ENCODE measurements at regions not wholly inside any gene's neighbourhood (a gene's known extent, or its start where the extent isn't known, plus 50 kb on each side); places are given as distances from the start of the nearest gene placed in this dataset.
A peak's percentile ranks its signal among the peaks of the same experiment; 100 is the strongest.
"Not testable (repeated sequence)": the region's sequence is repeated elsewhere in the genome, so short reads cannot be mapped to it uniquely, and the experiment has no call there.

- not testable (repeated sequence) for DNase-seq (ENCODE audit: low read depth)
These were observed 53.6 kb upstream of the MAPK10 start for GRCh38 chr4:86413426-86413825.

- DNase-seq (ENCODE audit: low read depth), result no peak
These were observed 54.8 kb upstream of the MAPK10 start for GRCh38 chr4:86414686-86415085.

GRCh38 chr4:86416081-86416480 is 56.2 kb upstream of the MAPK10 start:
- DNase-seq (ENCODE audit: low read depth), result no peak

DNA sequence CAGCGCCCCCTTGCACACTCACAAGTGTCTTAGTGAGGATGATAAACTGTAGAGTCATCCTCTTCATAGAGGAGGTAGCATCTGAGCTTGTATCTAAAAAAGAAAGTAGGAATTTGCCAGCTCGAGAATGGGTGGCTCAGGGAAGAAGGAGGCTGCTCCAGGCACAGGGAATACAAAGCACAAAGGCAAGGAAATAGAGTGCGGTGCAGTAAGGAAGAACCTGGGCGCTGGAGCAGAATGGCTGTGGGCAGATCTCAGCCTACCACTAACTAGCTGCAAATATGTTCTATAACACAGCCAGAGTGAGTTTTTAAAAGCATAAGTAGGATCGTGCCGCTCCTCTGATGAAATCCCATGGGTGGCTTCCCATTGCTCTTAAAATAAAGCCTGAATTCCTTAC is 61.6 kb upstream of the MAPK10 start:
- no peak for DNase-seq (ENCODE audit: low read depth)

- no peak for DNase-seq (ENCODE audit: low read depth)
These were observed 71.8 kb upstream of the MAPK10 start for GRCh38 chr4:86431543-86432116.

- DNase-seq (ENCODE audit: low read depth), result no peak
These were observed 72.8 kb upstream of the MAPK10 start for GRCh38 chr4:86432559-86433134.

DNA sequence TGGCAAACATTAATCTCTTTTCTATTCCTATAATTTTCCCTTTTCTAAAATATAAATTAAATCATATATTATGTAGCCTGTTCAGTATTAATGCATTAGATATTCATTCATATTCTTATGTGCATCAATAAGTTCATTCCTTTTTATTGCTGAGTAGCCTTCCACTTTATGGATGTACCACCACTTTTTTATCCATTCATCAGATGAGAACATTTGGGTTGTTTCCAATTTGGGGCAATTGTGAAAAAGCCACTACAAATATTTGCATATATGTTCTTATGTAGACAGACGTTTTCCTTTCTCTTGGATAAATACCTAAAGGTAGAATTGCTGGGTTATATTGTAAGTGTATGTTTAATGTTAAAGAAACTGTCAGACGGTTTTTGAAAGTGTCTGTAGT is 79.4 kb upstream of the MAPK10 start:
- DNase-seq (ENCODE audit: low read depth), result no peak

- DNase-seq (ENCODE audit: low read depth), result peak; percentile 56
These were observed 81.5 kb upstream of the MAPK10 start for GRCh38 chr4:86441175-86441936.

DNA sequence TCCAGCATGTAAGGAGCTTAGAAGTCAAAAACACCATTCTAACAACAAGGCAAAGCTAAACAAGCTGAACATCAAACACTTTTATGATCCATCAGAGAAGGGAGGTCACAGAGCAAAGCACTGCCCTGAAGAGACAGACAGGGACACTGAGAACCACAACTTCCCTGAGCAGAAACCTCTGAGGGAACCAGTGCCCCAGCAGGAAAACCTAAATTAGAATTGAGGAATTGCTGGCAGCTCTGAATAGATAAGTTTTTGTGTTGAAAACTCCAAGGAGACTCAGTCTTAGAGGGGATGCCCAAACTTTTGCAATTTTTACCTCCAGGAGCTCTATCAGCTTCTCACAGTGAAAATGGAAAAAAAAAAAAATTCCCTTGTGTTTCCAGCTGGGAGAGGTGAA is 83.0 kb upstream of the MAPK10 start:
- no peak for DNase-seq (ENCODE audit: low read depth)

DNA sequence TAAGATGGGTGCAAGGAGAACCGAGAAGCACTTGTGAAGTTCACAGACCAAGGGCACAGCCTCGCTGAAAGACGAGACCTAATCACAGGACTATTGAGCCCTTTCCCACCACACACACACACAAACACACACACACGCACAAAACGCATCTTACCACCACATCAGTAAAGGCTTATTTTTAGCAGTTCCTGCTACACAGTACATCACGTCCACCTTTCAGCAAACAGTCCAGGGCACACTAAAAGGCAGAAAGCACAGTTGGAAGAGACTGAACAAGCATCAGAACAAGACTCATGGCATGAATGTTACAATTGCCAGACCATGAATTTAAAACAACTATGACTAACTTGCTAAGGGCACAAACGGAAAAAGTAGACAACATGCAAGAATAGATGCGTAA is 83.6 kb upstream of the MAPK10 start:
- no peak for DNase-seq (ENCODE audit: low read depth)

DNA sequence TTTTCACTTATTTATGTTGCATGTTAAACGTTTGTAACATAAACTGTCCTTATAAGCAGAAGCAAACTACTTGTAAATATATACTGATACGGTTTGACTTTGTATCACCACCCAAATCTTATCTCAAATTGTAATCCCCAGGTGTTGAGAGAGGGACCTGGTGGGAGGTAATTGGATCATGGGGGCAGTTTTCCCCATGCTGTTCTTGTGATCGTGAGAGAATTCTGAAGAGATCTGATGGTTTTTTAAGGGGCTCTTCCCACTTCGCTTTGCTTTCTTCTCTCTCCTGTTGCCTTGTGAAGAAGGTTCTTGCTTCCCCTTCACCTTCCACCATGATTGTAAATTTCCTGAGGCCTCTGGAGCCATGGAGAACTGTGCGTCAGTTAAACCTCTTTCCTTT is 87.1 kb upstream of the MAPK10 start:
- DNase-seq (ENCODE audit: low read depth), result no peak

- no peak for DNase-seq (ENCODE audit: low read depth)
These were observed 89.0 kb upstream of the MAPK10 start for GRCh38 chr4:86448871-86449270.

DNA sequence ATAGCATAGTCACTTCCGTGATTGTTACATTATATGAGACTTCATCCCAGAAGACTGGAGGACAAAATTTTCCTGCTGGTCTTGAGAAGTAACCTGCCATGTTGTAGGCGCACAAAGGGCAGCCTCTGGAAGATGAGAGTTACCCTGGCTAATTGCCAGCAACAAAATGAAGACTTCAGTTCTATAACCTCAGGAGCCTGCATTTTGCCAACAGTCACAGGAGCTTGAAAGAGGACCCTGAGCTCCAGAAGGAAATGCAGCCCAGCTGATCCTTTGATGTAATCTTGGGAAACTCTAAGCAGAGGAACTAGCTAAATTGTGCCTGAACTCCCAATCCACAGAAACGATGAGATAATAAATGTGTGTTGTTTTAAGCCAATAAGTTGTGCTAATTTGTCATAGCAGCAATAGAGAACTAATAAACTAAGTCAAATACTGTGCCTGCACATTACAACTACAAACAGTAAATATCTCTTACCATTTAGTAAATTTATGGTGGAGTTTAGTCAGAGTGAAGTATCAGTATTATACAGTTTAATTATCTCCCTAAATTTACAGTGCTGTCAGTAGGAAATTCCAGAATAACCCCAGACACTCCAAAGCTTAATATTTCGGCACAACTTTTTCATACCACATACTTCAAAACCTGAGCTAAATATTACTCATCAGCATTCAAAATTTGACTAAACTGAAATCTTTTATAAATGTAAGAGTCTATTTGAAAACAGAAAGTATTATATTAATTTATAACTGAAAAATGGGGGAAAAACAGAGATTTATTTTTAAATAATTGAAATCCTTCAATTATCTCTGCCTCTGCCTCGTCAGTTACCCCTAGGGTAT is 90.1 kb upstream of the MAPK10 start:
- DNase-seq (ENCODE audit: low read depth), result no peak

- no peak for DNase-seq (ENCODE audit: low read depth)
These were observed 91.0 kb upstream of the MAPK10 start for GRCh38 chr4:86450861-86451260.

- peak; percentile 21 for DNase-seq (ENCODE audit: low read depth)
These were observed 91.9 kb upstream of the MAPK10 start for GRCh38 chr4:86451560-86452330.

GRCh38 chr4:86452422-86452891 is 92.6 kb upstream of the MAPK10 start:
- DNase-seq (ENCODE audit: low read depth), result no peak

DNA sequence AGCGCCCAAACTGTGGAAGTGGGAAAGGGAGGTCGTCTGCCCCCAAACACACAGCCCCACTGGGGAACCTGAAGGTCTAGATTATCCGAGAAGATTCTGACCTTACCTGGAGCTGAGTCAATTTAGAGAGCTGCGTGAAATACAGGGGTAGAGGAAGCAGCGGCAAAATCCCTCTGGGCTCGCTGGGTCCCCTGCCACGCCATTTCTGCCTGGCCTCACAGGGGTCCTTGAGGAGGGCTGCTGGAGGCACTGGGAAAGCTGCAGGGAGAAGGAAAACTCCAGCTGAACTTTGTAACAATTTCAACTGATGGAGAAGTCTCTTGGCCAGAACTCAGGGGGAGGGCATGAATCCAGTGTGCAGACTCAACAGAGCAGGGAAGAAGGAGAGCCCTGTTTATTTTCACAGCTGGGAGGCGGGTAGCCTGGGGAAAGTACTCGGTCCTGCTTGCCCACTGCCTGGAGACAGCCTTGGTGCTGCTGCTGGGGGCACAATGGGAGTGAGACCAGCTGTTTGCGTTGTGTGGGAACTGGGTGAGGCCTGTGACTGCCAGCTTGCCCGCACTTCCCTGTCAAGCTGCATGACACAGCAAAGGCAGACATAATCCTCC is 93.2 kb upstream of the MAPK10 start:
- DNase-seq (ENCODE audit: low read depth), result no peak

DNA sequence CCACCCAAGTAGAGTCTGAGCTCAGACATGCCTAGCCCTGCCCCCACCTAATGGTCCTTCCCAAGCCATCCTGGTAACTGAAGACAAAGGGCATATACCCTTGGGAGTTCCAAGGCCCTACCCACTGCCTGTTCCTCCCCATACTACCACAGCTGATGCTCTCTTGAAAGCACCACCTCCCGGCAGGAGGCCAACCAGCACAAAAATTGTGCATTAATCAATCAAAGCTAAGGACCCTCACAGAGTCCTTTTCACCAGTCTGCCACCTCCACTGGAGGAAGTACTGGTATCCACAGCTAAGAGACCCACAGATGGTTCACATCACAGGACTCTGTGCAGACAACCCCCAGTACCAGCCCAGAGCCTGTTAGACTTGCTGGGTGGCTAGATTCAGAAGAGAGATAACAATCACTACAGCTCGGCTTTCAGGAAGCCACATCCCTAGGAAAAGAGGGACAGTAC is 93.8 kb upstream of the MAPK10 start:
- DNase-seq (ENCODE audit: low read depth), result not testable (repeated sequence)

DNA sequence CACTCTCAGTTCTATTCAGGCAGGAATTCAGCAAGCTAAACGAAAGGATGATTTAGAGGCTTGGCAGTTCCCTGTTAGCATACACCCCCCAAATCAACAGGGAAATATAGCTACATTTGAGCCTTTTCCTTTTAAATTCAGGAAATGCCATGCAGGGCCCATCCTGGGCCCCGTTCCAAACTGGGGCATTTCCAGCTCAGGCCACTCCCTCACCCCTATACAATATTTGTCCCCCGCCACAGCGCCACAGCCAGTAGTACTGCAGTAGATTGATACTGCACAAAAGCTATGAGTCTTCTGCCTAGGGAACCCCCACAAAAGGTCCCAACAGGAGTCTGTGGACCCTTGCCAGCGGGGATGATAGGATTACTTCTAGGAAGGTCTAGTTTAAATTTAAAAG is 102.0 kb upstream of the MAPK10 start:
- DNase-seq (ENCODE audit: low read depth), result no peak

- no peak for DNase-seq (ENCODE audit: low read depth)
These were observed 112.6 kb upstream of the MAPK10 start for GRCh38 chr4:86472377-86473019.

DNA sequence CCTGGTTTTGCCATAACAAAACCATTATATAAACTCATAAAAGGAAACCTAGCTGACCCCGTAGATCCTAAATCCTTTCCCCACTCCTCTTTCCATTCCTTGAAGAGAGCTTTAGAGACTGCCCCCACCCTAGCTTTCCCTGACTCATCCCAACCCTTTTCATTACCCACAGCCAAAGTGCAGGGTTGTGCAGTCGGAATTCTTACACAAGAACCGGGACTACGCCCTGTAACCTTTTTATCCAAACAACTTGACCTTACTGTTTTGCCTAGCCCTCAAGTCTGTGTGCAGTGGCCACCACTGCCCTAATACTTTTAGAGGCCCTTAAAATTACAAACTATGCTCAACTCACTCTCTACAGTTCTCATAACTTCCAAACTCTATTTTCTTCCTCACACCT is 116.0 kb upstream of the PTPN13 start:
- not testable (repeated sequence) for DNase-seq (ENCODE audit: low read depth)
